GM13976 (cell line): ENCODE measurements at regions not wholly inside any gene's neighbourhood (a gene's known extent, or its start where the extent isn't known, plus 50 kb on each side); places are given as distances from the start of the nearest gene placed in this dataset.

Source experiments
- DNase-seq: peaks from one replicate; pipeline ENCODE4 v3.0.0; 2012; ENCODE audit warnings: low spot score
- CTCF ChIP-seq: IDR thresholded peaks from 2 replicates; pipeline ENCODE4 v1.5.1; 2012; ENCODE audit warnings: borderline replicate concordance, mild to moderate bottlenecking; ENCODE audit not compliant: insufficient read depth; ENCODE audit errors: extremely low read depth, missing control alignments, control extremely low read depth
- in situ Hi-C: fragments of 300-500 bp; cut with MboI; formaldehyde crosslinking; loops from one replicate; pipeline ENCODE4 v1.12.0; 2022; ENCODE audit warnings: low sequenced_read_pairs, mixed read lengths, inconsistent platforms; ENCODE audit not compliant: unreplicated experiment

GRCh38 chr1:58409336-58409735 lies 137.2 kb downstream of the OMA1 start:
- no peak for TF ChIP-seq CTCF
- in situ Hi-C loops = no loop called here
- DNase-seq = no peak

- TF ChIP-seq CTCF = no peak
- in situ Hi-C loops = no loop called here
These were observed 140.0 kb downstream of the OMA1 start for GRCh38 chr1:58406301-58407071.

GRCh38 chr1:58405660-58406059 lies 140.9 kb downstream of the OMA1 start:
- TF ChIP-seq CTCF = no peak
- no peak for DNase-seq
- in situ Hi-C loops = no loop called here

More at GRCh38 chr1:58406301-58407071, 140.0 kb downstream of the OMA1 start:
- DNase-seq = no peak

- in situ Hi-C loops = no loop called here
- no peak for TF ChIP-seq CTCF
- DNase-seq = no peak
These were observed 142.6 kb downstream of the OMA1 start for GRCh38 chr1:58403894-58404293.

- in situ Hi-C loops = no loop called here
- no peak for TF ChIP-seq CTCF
- DNase-seq = no peak
These were observed 144.1 kb downstream of the OMA1 start for GRCh38 chr1:58402444-58402843.

GRCh38 chr1:58401991-58402390 lies 144.5 kb downstream of the OMA1 start:
- no peak for DNase-seq
- in situ Hi-C loops = no loop called here
- no peak for TF ChIP-seq CTCF
